HepG2 (cell line): ENCODE measurements at regions not wholly inside any gene's neighbourhood (a gene's known extent, or its start where the extent isn't known, plus 50 kb on each side); places are given as distances from the start of the nearest gene placed in this dataset.

ENCODE experiments used
- ATAC-seq: fragments of 200-7000 bp; cut with Tn5 transposase; 3 replicates; pipeline ENCODE4 v1.9.1; 2020; ENCODE audit warnings: mild to moderate bottlenecking, moderate library complexity
- BruUV-seq: library from RNA; stranded (reverse); fragments of 400-500 nt; replicated peaks from 2 replicates; lab custom pipeline; 2021; lab: Mats Ljungman, UMichigan
- CTCF ChIA-PET: fragments of 300-600 bp; formaldehyde crosslinking; extraction: SDS; loops from one replicate; lab custom pipeline; 2021; ENCODE audit warnings: low total read pairs, inconsistent platforms, low intra/inter-chr PET ratio; lab: Yijun Ruan, JAX
- POLR2A ChIA-PET: fragments of 350-600 bp; sonication (Branson Sonifier 250); formaldehyde crosslinking; loops from one replicate; lab custom pipeline; 2020; ENCODE audit warnings: antibody characterized with exemption, inconsistent platforms; lab: Yijun Ruan, JAX
- DNase-seq: peaks from one replicate; pipeline ENCODE4 v3.0.0-alpha.2; 2015; ENCODE audit warnings: low spot score
- FAIRE-seq: peaks from 3 replicates; lab custom pipeline; 2011; peaks lifted over from hg19 to GRCh38; lab: Jason Lieb, UNC
- H2AFZ ChIP-seq: one replicate; pipeline ENCODE4 v1.6.1; 2011; ENCODE audit warnings: low read length, inconsistent platforms
- H3K27ac ChIP-seq: fragments of 300-600 bp; 3 replicates; pipeline ENCODE4 v1.8.0; 2011; ENCODE audit warnings: mixed run types, mild to moderate bottlenecking, mixed read lengths, low read length, inconsistent platforms; ENCODE audit not compliant: insufficient read depth; ENCODE audit errors: extremely low read length
- H3K27me3 ChIP-seq, 2 experiments: fragments of 200-600 bp in 1 of 2; 2 replicates in 1 of 2; 3 replicates in 1 of 2; pipeline versions ENCODE4 v1.6.0 to v1.8.0; 2011; ENCODE audit warnings: low read length in 2 of 2, mild to moderate bottlenecking in 2 of 2, moderate library complexity in 2 of 2, inconsistent platforms in 1 of 2; ENCODE audit not compliant: insufficient read depth in 2 of 2, control insufficient read depth in 1 of 2
- H3K36me3 ChIP-seq, 2 experiments: fragments of 200-600 bp in 1 of 2; replicated peaks in 1 of 2; 2 replicates in 1 of 2; 3 replicates in 1 of 2; pipeline versions ENCODE4 v1.5.1 to v1.8.0; 2011; ENCODE audit warnings: low read length in 2 of 2, inconsistent platforms in 1 of 2; ENCODE audit not compliant: insufficient read depth in 2 of 2, control insufficient read depth in 1 of 2
- H3K4me1 ChIP-seq: 2 replicates; pipeline ENCODE4 v1.5.1; 2012; ENCODE audit warnings: low read length, inconsistent platforms; ENCODE audit not compliant: insufficient read depth
- H3K4me2 ChIP-seq: 2 replicates; pipeline ENCODE4 v1.6.0; 2011; ENCODE audit warnings: low read depth, low read length, inconsistent platforms
- H3K4me3 ChIP-seq, 3 experiments: fragments of 200-600 bp in 1 of 3; sonication (generic), shearing (Covaris generic) in 1 of 3; replicated peaks in 1 of 3; 2 replicates each; pipeline ENCODE4 v1.5.1; 2011 to 2016; ENCODE audit warnings: low read length in 3 of 3, inconsistent platforms in 2 of 3, low read depth in 2 of 3, mild to moderate bottlenecking in 2 of 3, control low read depth in 1 of 3, mixed read lengths in 1 of 3; ENCODE audit not compliant: insufficient read depth in 1 of 3
- H3K79me2 ChIP-seq: one replicate; pipeline ENCODE4 v1.6.1; 2011; ENCODE audit warnings: low read length, inconsistent platforms; ENCODE audit not compliant: insufficient read depth
- H3K9ac ChIP-seq: 2 replicates; pipeline ENCODE4 v1.6.0; 2011; ENCODE audit warnings: mild to moderate bottlenecking, low read depth, low read length, inconsistent platforms; ENCODE audit not compliant: insufficient read depth
- H3K9me3 ChIP-seq: 2 replicates; pipeline ENCODE4 v1.5.1; 2012; ENCODE audit warnings: mild to moderate bottlenecking, low read length
- H4K20me1 ChIP-seq: 2 replicates; pipeline ENCODE4 v1.6.0; 2011; ENCODE audit warnings: inconsistent platforms, mild to moderate bottlenecking, low read length, moderate library complexity; ENCODE audit not compliant: insufficient read depth
- NFYC ChIP-seq: IDR thresholded peaks from 2 replicates; pipeline ENCODE4 v1.6.1; 2016; ENCODE audit warnings: missing genetic modification reagents, missing compliant biosample characterization
- RERE ChIP-seq: IDR thresholded peaks from 2 replicates; pipeline ENCODE4 v1.6.1; 2016; ENCODE audit warnings: low read depth, missing genetic modification reagents, missing compliant biosample characterization
- SNAPC5 ChIP-seq: sonication (generic); formaldehyde crosslinking; IDR thresholded peaks from 2 replicates; pipeline ENCODE4 v1.8.1; 2023; ENCODE audit warnings: mild to moderate bottlenecking, missing genetic modification reagents, borderline replicate concordance
- XRCC5 ChIP-seq: fragments of 200-400 bp; formaldehyde crosslinking; optimal IDR thresholded peaks from 2 replicates; pipeline ENCODE3; 2017; ENCODE audit warnings: mild to moderate bottlenecking, low read length
- ZFP36L1 ChIP-seq: sonication (generic); formaldehyde crosslinking; IDR thresholded peaks from 2 replicates; pipeline ENCODE4 v1.8.0; 2022; ENCODE audit warnings: mild to moderate bottlenecking, missing genetic modification reagents, moderate library complexity
- ZFP36L2 ChIP-seq: sonication (generic); formaldehyde crosslinking; IDR thresholded peaks from 2 replicates; pipeline ENCODE4 v1.4.0; 2020; ENCODE audit warnings: missing genetic modification reagents
- ZNF180 ChIP-seq: sonication (generic); formaldehyde crosslinking; IDR thresholded peaks from 2 replicates; pipeline ENCODE4 v1.4.0; 2020; ENCODE audit warnings: low read depth, missing genetic modification reagents, borderline replicate concordance
- ZNF260 ChIP-seq: sonication (generic); formaldehyde crosslinking; IDR thresholded peaks from 2 replicates; pipeline ENCODE4 v1.4.0; 2020; ENCODE audit warnings: missing genetic modification reagents, low read depth, mild to moderate bottlenecking, borderline replicate concordance
- ZNF281 ChIP-seq: sonication (generic); formaldehyde crosslinking; IDR thresholded peaks from 2 replicates; pipeline ENCODE4 v1.4.0; 2020; ENCODE audit warnings: missing genetic modification reagents, borderline replicate concordance
- ZNF3 ChIP-seq: IDR thresholded peaks from 2 replicates; pipeline ENCODE4 v1.7.0; 2017; ENCODE audit warnings: inconsistent platforms
- ZNF691 ChIP-seq: sonication (generic); formaldehyde crosslinking; IDR thresholded peaks from 2 replicates; pipeline ENCODE4 v1.4.0; 2020; ENCODE audit warnings: missing genetic modification reagents, low read depth, mild to moderate bottlenecking, borderline replicate concordance
- ZNF749 ChIP-seq: sonication (generic); formaldehyde crosslinking; IDR thresholded peaks from 2 replicates; pipeline ENCODE4 v1.8.0; 2022; ENCODE audit warnings: mild to moderate bottlenecking, missing genetic modification reagents, moderate library complexity, borderline replicate concordance
- WGBS: methylation state at CpG from one replicate; pipeline ENCODE4 v1.1.6; 2017; ENCODE audit warnings: low lambda C conversion rate; 5-methylcytosine and 5-hydroxymethylcytosine counted together
- in situ Hi-C: cut with HindIII; loops from 2 replicates; pipeline ENCODE4 v1.10.0; 2017; ENCODE audit warnings: low pct_unique_long_range_greater_than_20kb; ENCODE audit not compliant: extremely low pct_ligation_motif_present
- intact Hi-C: fragments of 100-400 bp; cut with micrococcal nuclease; formaldehyde crosslinking; loops from one replicate; pipeline ENCODE4 v1.10.0; 2022; ENCODE audit not compliant: unreplicated experiment

DNA sequence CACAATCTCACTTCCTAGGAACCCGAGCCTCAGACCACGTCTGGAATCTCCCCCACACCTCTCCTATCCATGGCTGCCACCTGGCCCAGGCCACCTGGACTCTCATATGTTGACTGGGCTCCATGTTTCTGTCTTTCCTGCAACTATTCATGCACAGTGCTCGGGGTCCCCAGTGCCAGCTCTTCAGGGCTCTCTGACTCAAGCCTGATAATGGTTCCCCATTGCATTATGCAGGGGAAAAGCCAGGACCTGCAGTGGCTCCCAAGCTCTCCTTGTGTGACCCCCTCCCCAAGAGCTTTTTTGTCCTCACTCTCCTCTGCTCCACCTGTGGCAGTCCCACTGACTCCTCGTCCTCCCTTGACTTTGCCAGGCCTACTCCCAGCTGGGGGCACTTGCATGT, 417.6 kb downstream of the NPHP4 start (continued):
- TF ChIP-seq RERE (CRISPR knock-in tag) (no peak), ZFP36L1 (CRISPR knock-in tag) (no peak), ZNF3 (no peak), ZFP36L2 (CRISPR knock-in tag) (no peak), XRCC5 (no peak), ZNF691 (CRISPR knock-in tag) (no peak), SNAPC5 (CRISPR knock-in tag) (no peak)

DNA sequence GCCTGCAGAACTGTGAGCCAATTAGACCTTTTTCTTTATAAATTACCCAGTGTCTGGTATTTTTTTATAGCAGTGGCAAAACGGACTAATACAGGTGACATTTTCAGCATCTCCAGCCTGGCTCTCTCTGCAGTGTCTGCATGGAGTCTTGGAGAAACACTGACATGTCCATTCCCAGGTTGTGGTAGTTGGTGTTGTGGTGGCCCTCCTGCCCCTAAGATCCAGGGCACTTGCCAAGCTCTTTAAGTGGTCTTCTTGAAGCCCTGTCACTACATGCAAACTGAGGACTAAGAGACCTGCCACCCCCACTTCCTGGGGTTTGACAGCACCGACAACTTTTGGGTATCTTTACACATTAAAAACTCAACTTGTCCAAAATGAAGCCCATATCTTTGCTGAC, 419.4 kb downstream of the NPHP4 start:
- FAIRE-seq = no peak
- ChIA-PET POLR2A (no interaction called here), CTCF (no interaction called here)
- Histone ChIP-seq H3K9ac (no peak overlapping the region), H2AFZ (no peak overlapping the region), H3K79me2 (no peaks in the 10 kb centered on the region), H3K4me2 (no peak overlapping the region), H3K9me3 (peaks cover 15% of the 10 kb centered on the region), H3K27me3 (no peaks in the 10 kb centered on the region; a peak in 1 of 5 replicates), H3K27ac (no peak overlapping the region), H3K4me3 (no peak overlapping the region), H4K20me1 (no peaks in the 10 kb centered on the region), H3K4me1 (no peaks in the 10 kb centered on the region), H3K36me3 (no peaks in the 10 kb centered on the region)
- intact Hi-C loops = no loop called here
- no peak for TF ChIP-seq ZNF749
- TF ChIP-seq NFYC (CRISPR knock-in tag) = no peak
- no peak for TF ChIP-seq ZNF281 (CRISPR knock-in tag)
- no peak for TF ChIP-seq ZNF180 (CRISPR knock-in tag)
- TF ChIP-seq ZNF260 (CRISPR knock-in tag) = no peak
- no TSS peak for BruUV-seq
- in situ Hi-C loops = no loop called here
- no peak for DNase-seq
- no peak for ATAC-seq
- WGBS = 7% methylated on average over 1 of the region's 2 CpGs
